H1 (cell line): ENCODE measurements at regions not wholly inside any gene's neighbourhood (a gene's known extent, or its start where the extent isn't known, plus 50 kb on each side); places are given as distances from the start of the nearest gene placed in this dataset.

ENCODE experiments used
- BRCA1 ChIP-seq: IDR thresholded peaks from 2 replicates; pipeline ENCODE4 v1.6.1; 2012; ENCODE audit warnings: low read depth, low read length, improper control_type of control experiment
- CBX8 ChIP-seq: fragments of 300-800, 300-1000 bp; sonication (generic); IDR thresholded peaks from 2 replicates; pipeline ENCODE4 v1.7.1; 2016; ENCODE audit warnings: low read depth, low read length, borderline replicate concordance
- CHD7 ChIP-seq: fragments of 300-600 bp; sonication (generic); IDR thresholded peaks from 2 replicates; pipeline ENCODE4 v1.7.1; 2012; ENCODE audit warnings: low read length, moderate library complexity, mild to moderate bottlenecking, inconsistent platforms; ENCODE audit not compliant: insufficient replicate concordance
- CREB1 ChIP-seq: IDR thresholded peaks from 2 replicates; pipeline ENCODE4 v1.6.1; 2012; ENCODE audit warnings: inconsistent platforms
- CTCF ChIP-seq, 3 experiments: IDR thresholded peaks; 1 replicate in 2 of 3; 2 replicates in 1 of 3; pipeline versions ENCODE4 v1.5.1 to v1.6.1; 2011; ENCODE audit warnings: low read length in 3 of 3, mild to moderate bottlenecking in 3 of 3, inconsistent platforms in 2 of 3, low read depth in 1 of 3, moderate library complexity in 1 of 3; ENCODE audit not compliant: insufficient read depth in 1 of 3; ENCODE audit errors: control extremely low read depth in 1 of 3
- EGR1 ChIP-seq: IDR thresholded peaks from 2 replicates; pipeline ENCODE4 v1.6.1; 2011; ENCODE audit warnings: low read depth, low read length, borderline replicate concordance
- GABPA ChIP-seq: IDR thresholded peaks from 2 replicates; pipeline ENCODE4 v1.6.1; 2011; ENCODE audit warnings: mild to moderate bottlenecking, low read length, moderate library complexity, borderline replicate concordance; ENCODE audit not compliant: insufficient read depth
- HDAC6 ChIP-seq: IDR thresholded peaks from one replicate; pipeline ENCODE4 v1.7.1; 2012; ENCODE audit warnings: low read depth, mild to moderate bottlenecking, inconsistent platforms, low read length, moderate library complexity
- SP1 ChIP-seq: IDR thresholded peaks from 2 replicates; pipeline ENCODE4 v1.6.1; 2011; ENCODE audit warnings: low read depth, low read length
- ZNF274 ChIP-seq: IDR thresholded peaks from 2 replicates; pipeline ENCODE4 v1.7.0; 2012; ENCODE audit warnings: low read length, borderline replicate concordance; ENCODE audit errors: extremely low read depth

- no peak for TF ChIP-seq CHD7
- TF ChIP-seq BRCA1: no peak
- no peak for TF ChIP-seq ZNF274
- TF ChIP-seq SP1: no peak
- no peak for TF ChIP-seq EGR1
- TF ChIP-seq CREB1: no peak
- no peak for TF ChIP-seq CBX8
- TF ChIP-seq GABPA: no peak
- no peak for TF ChIP-seq HDAC6
- no peak for TF ChIP-seq CTCF (IDR thresholded peaks at IDR 0.05; ENCODE audit: control extremely low read depth in 1 of 3, insufficient read depth in 1 of 3, low read depth in 1 of 3, low read length in 3 of 3)
These were observed 133.9 kb upstream of the MTAP start (continued) for GRCh38 chr9:21668516-21668915.
